Uterus (tissue), 2 donors: ENCODE measurements at regions not wholly inside any gene's neighbourhood (a gene's known extent, or its start where the extent isn't known, plus 50 kb on each side); places are given as distances from the start of the nearest gene placed in this dataset.

Experiments used
- POLR2A ChIP-seq, 2 donors: fragments of 450-650 bp; IDR thresholded peaks; one replicate each; pipeline ENCODE4 v1.6.1; 2016; ENCODE audit warnings: antibody characterized with exemption in 2 of 2, mild to moderate bottlenecking in 1 of 2, moderate library complexity in 1 of 2
- TF ChIP-seq, protein P1 (sequence below), 4 experiments: fragments of 200-600 bp in 2 of 4; fragments of 450-650 bp in 2 of 4; sonication (generic) in 2 of 4; IDR thresholded peaks; one replicate each; pipeline ENCODE4 v1.5.1; 2016 to 2019; ENCODE audit warnings: antibody characterized with exemption in 4 of 4, mild to moderate bottlenecking in 2 of 4, moderate library complexity in 1 of 4

DNA sequence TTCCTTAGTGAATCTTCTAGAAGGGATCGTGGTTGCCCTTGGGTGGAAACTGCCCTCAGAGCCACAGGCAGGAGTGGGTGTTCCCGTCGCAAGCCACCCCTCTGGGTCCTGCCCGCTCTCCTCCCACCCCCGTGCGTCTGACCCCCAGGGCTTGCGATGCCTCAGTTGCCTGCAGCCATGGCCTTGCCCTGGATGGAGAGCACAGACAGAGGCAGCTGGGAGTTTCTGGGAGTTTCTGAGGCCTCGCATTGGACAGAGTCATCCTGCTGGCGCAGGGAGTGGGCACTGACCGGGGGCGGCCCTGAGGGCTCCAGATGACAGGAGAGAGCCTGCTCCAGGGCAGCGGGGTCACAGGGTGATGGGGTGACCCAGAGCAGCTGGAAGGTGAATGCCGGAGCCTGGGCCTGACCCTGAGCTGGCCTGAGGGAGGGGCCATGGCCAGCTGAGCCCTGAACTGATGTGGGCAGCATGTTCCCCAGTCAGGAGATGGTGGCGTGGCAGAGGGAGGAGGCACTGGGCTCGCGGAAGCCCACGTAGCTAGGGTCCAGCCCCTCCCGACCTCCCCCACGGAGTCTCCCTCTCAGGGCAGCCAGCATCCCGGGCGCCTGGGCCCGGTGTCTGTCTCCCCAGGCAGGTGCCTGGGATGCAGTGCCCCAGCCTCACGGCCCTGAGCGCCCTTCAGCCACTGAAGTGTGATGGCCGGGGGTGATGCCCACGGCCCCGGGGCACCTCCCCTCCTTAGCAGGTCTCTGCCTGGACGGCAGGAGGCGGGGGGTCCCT is 1236.2 kb downstream of the BRD1 start:
- TF ChIP-seq POLR2A (IDR thresholded peaks at IDR 0.05): no peak
- TF ChIP-seq, protein P1, sequence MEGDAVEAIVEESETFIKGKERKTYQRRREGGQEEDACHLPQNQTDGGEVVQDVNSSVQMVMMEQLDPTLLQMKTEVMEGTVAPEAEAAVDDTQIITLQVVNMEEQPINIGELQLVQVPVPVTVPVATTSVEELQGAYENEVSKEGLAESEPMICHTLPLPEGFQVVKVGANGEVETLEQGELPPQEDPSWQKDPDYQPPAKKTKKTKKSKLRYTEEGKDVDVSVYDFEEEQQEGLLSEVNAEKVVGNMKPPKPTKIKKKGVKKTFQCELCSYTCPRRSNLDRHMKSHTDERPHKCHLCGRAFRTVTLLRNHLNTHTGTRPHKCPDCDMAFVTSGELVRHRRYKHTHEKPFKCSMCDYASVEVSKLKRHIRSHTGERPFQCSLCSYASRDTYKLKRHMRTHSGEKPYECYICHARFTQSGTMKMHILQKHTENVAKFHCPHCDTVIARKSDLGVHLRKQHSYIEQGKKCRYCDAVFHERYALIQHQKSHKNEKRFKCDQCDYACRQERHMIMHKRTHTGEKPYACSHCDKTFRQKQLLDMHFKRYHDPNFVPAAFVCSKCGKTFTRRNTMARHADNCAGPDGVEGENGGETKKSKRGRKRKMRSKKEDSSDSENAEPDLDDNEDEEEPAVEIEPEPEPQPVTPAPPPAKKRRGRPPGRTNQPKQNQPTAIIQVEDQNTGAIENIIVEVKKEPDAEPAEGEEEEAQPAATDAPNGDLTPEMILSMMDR (IDR thresholded peaks at IDR 0.05): no peak
